Amygdala (tissue), 56 donors: ENCODE measurements at regions not wholly inside any gene's neighbourhood (a gene's known extent, or its start where the extent isn't known, plus 50 kb on each side); places are given as distances from the start of the nearest gene placed in this dataset.

Experiments
- DNase-seq, 56 donors: peaks; one replicate each; lab custom pipeline; 2025; lab: John Stamatoyannopoulos, UW

DNA sequence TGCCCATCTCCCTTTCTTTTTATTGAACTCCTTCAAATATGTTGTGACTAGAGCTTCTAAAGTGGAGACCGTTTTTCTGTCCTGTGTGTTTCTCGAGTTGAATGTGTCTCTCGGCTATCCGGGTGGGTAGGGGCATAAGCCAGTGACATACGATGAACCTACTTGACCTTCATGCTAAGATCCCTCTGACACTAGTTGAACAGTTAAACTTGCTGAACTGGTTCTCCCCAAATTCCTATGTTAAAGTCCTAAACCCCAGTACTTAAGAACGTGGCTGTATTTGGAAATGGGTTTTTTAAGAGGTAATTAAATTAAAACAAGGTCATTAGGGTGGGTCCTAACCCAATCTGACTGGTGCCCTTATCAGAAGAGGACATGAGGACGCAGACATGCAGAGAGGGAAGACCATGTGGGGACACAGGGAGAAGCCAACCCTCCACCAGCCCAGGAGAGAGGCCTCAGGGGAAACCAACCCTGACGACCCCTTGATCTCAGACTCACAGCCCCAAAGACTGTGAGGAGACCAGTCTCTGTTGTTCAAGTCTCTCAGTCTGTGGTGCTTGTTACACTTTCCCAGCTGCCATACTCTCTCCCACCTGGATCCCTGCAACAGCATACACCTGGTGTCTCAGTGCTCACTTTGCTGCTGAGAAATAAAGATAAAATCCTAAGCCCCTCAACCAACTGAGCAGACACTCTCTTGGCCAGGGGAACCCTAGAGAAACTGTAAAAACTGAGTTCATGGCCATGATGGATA lies 208.4 kb downstream of the MYLK4 start:
- no peak for DNase-seq

DNA sequence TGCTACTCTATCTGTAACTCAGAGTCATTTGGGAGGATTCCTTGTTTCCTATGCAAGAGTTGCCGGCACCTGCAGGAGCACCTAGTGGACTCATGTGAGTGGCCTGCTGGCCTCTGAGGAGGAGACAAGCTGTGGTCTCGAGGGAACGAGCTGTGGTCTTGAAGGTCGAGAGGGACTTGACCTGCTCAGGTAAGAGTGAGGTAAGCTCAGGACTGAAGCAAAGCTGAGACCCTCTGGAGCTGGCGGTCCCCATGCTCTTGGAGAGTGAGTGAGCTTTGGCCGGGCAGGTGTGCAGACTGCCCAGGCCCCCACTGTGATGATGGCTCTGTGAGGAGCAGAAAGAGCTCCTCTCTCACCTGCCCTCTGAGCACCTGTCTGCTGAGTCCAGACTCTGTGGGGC lies 214.3 kb downstream of the MYLK4 start:
- no peak for DNase-seq

DNA sequence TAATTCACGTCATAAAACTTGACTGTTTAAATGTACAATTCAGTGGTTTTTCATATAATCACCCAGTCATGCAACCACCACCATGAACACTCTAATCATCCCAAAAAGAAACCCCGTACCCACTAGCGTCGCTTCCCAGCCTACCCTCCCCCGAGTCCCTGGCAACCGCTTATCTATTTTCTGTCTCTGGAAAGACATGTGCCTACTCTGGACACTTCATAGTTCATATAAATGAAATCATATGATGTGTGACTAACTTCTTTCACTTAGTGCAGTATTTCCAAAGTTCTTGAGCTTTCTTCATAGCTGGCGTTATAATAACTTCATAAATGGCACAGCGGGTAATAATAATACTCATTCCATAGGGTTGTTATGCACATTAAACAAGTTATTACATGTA lies 215.2 kb downstream of the MYLK4 start:
- no peak for DNase-seq

GRCh38 chr6:2534406-2535042 lies 216.2 kb downstream of the MYLK4 start:
- no peak for DNase-seq

DNA sequence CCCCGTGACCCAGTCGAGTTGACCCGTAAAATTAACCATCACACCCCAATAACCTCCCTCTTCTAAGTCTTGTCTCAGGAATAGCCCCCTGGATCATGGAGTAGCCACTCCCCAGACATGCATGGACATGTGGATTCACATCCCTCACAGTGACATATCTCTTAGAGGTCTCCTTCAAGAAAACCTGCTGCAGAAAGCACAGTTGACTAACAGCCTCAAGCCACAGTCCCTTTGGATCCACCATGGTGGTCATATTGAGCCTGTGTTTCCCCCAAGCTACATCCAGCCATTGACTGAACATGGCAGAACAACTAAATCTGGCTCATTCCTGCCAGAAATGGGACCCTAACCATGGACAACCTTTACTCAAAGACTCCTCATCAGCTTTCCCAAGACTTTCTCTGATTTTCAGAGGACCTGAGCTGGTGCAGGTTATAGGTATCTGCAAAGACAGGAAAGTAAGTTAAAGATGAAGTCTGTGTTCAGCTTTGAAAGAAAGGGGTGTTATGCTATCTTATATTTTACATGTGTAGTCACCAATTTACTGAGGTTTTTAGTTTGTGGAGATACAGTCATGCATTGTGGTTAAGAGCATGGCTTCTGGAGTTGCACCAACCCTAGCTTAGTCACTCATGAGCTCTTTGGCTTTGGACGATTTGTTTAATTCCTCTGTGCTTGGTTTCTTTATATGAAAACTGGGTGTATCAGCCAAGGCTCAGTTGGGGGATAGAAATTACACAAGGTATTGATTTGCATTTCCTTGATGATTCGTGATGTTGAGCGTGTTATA lies 219.1 kb downstream of the MYLK4 start:
- no peak for DNase-seq

DNA sequence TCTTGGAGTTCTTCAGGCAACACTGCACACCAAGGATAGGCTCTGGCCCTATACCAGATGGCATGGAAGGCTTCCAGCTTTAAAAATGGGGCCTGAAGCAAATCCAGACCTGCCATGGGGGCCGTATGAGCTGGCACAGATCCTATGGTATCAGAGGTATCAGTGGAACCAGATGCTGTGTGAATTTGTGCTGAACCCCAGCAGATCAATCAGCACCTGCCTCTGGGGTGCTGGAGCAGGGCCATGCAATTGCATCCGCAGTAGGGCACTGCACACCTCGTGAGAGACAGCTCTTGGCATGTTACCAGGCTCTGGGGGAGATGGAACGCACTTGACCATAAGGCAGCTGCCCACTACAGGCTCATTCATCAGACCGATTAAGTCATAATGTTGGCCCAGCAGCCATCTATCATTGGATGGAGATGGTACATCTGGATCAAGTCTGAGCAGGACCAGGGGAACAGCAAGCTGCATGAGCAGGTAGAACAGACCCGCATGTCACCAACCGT lies 221.5 kb downstream of the MYLK4 start:
- no peak for DNase-seq

DNA sequence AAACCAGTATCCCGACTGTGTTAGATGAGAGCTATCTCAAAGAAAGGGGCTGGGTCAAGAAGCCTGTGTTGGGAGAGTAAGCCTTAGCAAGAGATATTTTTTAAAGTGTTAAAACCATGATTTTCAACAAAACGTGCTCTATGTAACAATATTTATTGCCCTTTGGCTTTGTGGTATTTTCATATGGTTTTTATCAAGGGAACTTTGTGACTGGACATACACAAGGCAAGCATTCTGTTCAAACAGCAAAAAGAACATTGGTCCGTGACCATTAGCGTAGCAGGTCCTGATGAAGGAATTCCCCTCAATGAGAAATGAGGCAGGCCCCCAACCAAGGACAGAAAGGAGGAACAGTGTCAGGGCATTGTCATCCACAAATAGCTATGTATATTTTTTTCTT lies 222.6 kb downstream of the MYLK4 start:
- no peak for DNase-seq

DNA sequence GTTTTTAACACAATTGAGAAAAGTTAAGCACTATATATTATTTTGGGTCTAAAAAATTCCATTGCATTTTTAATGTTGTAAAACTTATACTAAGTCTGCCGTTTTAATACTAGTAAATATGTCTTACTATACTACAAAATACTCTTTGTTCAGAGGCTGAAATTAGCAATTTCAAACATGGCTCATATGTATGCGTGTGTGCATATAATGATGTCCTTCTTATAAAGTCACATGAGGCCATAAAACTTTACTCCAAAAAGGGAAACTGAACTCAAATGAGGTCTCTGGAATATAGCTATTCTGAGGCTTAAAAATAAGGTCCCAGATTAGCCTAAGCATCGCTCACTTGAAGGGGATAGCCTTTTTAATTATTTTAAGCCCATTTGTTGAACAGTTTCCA lies 224.0 kb downstream of the MYLK4 start:
- no peak for DNase-seq

- no peak for DNase-seq
Measured at GRCh38 chr6:2524090-2524489, 226.6 kb downstream of the MYLK4 start.

DNA sequence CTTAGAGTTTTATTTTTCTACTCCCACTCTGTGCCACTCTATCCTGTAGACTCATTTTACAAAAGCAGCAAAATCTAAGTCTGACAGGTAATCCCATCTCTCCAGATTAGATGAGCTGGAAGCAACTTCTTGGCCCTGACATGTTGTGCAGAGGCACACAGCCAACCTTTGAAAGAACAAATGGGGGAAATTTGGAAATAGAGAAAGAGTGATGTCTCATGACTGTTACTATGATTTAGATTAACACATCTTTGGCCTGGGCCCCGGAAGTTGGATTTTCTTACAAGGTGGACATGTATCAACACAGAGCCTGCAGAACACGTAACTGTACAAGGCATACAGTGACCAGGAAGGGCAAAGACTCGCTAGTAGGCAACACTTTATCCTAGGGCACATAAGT lies 227.7 kb downstream of the MYLK4 start:
- no peak for DNase-seq

DNA sequence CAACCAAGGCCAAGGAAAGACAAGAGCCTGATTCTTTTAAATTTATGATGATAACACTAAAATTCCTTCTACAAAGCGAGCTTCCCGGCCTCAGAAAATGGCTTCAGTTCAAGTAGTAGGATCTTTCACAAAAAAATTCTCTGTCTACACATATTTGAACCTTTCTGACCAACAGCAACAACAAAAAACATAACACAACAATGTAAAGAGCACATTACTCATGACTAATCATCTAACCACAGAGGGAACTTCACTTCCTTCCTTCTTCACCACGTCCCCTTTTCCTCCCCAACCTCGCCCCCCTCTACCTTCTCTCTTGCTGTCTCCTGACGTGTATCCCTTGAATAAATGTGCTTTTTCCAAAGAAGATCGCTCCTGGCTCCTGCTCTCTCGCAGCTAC lies 228.2 kb downstream of the MYLK4 start:
- DNase-seq, result no peak

- no peak for DNase-seq
Measured at GRCh38 chr6:2517855-2518473, 232.8 kb downstream of the MYLK4 start.

DNA sequence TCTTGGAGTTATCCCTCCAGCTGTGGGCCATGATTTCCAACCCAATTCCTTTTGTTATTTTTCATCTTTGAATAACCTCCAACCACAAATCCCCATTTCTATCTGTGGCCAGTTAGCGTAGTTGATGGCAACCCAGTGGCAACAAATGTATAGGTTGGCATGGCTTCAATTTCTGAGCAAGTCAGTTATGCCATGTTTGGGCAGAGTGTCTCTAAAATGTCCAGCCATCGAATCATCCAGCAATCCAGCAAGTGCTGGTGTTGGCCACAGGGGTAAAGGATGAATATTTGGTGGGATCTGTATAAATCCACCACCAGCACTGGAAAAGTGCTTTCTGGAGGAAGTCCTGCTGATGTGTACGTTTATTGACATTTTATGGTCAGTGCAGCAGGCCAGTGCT lies 233.3 kb downstream of the MYLK4 start:
- no peak for DNase-seq

GRCh38 chr6:2516059-2516458 lies 234.7 kb downstream of the MYLK4 start:
- no peak for DNase-seq

- DNase-seq, result no peak
Measured at GRCh38 chr6:2514965-2515543, 235.7 kb downstream of the MYLK4 start.

- no peak for DNase-seq
Measured at GRCh38 chr6:2512802-2513201, 237.9 kb downstream of the MYLK4 start.

- DNase-seq, result no peak
Measured at GRCh38 chr6:2510316-2510715, 240.4 kb downstream of the MYLK4 start.

GRCh38 chr6:2509711-2510110 lies 241.0 kb downstream of the MYLK4 start:
- DNase-seq, result no peak

- no peak for DNase-seq
Measured at GRCh38 chr6:2508071-2508470, 242.7 kb downstream of the MYLK4 start.

DNA sequence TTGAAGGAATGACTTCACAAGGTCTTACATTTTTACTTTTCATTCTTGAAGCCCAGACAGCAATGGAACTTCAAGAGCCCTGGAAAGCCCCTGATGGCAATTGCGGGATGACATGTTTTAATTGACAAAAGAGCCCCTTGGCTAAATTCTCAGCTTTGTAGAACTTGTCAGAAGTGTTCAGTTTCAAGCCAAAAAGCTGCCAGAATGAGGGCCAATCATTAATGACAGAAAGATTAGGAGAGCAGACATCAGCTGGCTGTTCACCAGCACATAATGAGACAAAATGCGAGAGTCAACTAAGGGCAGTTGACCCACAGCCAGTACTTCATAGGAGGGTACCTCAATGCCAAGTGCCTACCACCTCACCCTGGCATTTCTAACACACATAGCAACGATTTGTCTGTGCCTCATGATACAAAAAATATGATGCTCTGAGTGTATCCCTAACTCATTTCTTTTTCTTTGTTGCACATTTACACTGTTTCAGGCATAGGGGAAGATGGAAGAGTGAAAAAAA lies 243.1 kb downstream of the MYLK4 start:
- DNase-seq, result no peak
